ENCODE measurements at regions not wholly inside any gene's neighbourhood (a gene's known extent, or its start where the extent isn't known, plus 50 kb on each side); places are given as distances from the start of the nearest gene placed in this dataset.

DNA sequence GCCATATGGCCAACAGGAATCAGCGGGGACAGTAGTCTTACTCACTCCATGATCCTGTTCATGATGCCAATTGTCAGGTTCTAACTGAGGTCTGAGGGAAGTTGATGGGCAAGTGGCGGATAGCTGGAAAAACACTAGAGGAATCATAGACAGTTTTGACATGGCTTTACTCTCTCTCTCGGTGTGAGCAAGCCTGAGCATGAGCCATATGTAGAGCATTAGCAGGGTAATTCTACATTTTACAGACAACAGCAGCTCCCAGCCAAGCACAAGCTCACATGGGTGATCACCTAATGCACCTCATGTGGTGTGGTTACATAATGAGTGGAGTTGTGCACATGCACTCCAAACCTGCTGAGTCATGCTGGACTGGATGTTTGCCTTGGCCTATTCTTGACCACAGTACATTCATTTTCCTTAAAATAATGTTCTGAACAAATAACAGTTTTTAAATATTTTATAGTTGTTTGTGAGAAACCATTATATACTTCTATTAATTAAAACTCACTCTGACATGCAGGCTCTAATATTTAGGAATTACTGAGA lies 429.2 kb downstream of the GPAT3 start:
- no peak overlapping the region for H3K27ac ChIP-seq
- no peaks in the 10 kb centered on the region for H3K27me3 ChIP-seq
- H3K4me1 ChIP-seq: no peaks in the 10 kb centered on the region
- WGBS, 2 donors: 86 to 98% methylated on average over 3 of the region's 3 CpGs
- no peak overlapping the region for H3K4me3 ChIP-seq
- TF ChIP-seq CTCF (IDR thresholded peaks at IDR 0.05) (no peak), POLR2A (IDR thresholded peaks at IDR 0.05) (no peak)
- no peak for DNase-seq
- intact Hi-C loops (cut with DNase I; ENCODE audit: low total_unique reads): no loop called here
- no peaks in the 10 kb centered on the region for H3K36me3 ChIP-seq (ENCODE audit: low read depth, missing control alignments)
- H3K9me3 ChIP-seq: no peaks in the 10 kb centered on the region

DNA sequence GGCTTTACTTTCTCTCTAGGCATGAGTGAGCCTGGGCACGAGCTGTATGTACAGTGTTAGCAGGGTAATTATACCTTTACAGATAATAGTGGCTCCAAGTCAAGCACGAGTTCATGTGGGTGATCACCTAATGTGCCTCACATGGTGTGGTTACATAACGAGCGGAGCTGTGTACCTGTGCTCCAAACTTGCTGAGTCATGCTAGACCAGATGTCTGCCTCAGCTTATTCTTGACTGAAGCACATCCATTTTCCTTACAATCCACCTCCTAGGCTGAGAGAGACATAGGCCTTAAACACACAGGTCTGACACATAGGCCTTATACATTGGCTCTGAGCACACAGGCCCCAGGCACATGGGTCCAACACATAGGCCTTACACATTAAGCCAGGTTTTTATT lies 426.6 kb downstream of the GPAT3 start:
- no peak for DNase-seq
- TF ChIP-seq POLR2A (IDR thresholded peaks at IDR 0.05) (no peak), CTCF (IDR thresholded peaks at IDR 0.05) (no peak)
- H3K36me3 ChIP-seq (ENCODE audit: low read depth, missing control alignments): no peaks in the 10 kb centered on the region
- H3K27ac ChIP-seq: no peak overlapping the region
- H3K4me3 ChIP-seq: no peak overlapping the region
- no peaks in the 10 kb centered on the region for H3K27me3 ChIP-seq
- no peaks in the 10 kb centered on the region for H3K9me3 ChIP-seq
- intact Hi-C loops (cut with DNase I; ENCODE audit: low total_unique reads): no loop called here
- H3K4me1 ChIP-seq: no peaks in the 10 kb centered on the region
- 81 to 91% methylated on average over 4 of the region's 4 CpGs for WGBS, 2 donors

GRCh38 chr4:83961575-83961974 lies 425.7 kb downstream of the GPAT3 start:
- no peaks in the 10 kb centered on the region for H3K36me3 ChIP-seq (ENCODE audit: low read depth, missing control alignments)
- no peak overlapping the region for H3K27ac ChIP-seq
- TF ChIP-seq POLR2A (IDR thresholded peaks at IDR 0.05) (no peak), CTCF (IDR thresholded peaks at IDR 0.05) (no peak)
- H3K27me3 ChIP-seq: no peaks in the 10 kb centered on the region
- no peaks in the 10 kb centered on the region for H3K9me3 ChIP-seq
- intact Hi-C loops (cut with DNase I; ENCODE audit: low total_unique reads): no loop called here
- 44 to 54% methylated on average over 3 of the region's 3 CpGs for WGBS, 2 donors
- H3K4me3 ChIP-seq: no peak overlapping the region
- H3K4me1 ChIP-seq: no peaks in the 10 kb centered on the region
- no peak for DNase-seq

DNA sequence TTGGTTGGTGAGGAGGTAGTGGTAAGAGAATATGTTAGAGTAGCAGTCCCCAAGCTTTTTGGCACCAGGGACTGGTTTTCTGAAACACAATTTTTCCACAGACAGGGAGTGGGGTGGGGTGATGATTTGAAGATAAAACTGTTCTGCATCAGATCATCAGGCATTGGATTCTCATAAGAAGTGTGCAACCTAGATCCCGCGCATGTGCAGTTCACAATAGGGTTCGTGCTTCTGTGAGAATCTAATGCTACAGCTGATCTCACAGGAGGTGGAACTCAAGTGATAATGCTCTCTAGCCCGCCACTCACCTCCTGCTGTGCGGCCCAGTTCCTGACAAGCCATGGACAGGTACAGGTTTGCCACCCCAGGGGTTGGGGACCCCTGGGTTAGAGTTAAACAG lies 423.3 kb downstream of the GPAT3 start:
- no peaks in the 10 kb centered on the region for H3K9me3 ChIP-seq
- H3K27me3 ChIP-seq: no peaks in the 10 kb centered on the region
- no peaks in the 10 kb centered on the region for H3K4me1 ChIP-seq
- H3K36me3 ChIP-seq (ENCODE audit: low read depth, missing control alignments): no peaks in the 10 kb centered on the region
- whole genome bisulfite sequencing, 2 donors: 90 to 93% methylated on average over 5 of the region's 5 CpGs
- DNase-seq: no peak
- H3K4me3 ChIP-seq: no peak overlapping the region
- intact Hi-C loops (cut with DNase I; ENCODE audit: low total_unique reads): no loop called here
- no peak overlapping the region for H3K27ac ChIP-seq
- TF ChIP-seq CTCF (IDR thresholded peaks at IDR 0.05) (no peak), POLR2A (IDR thresholded peaks at IDR 0.05) (no peak)

GRCh38 chr4:83947830-83948193 lies 411.9 kb downstream of the GPAT3 start:
- Histone ChIP-seq H3K4me3 (no peak overlapping the region), H3K4me1 (no peaks in the 10 kb centered on the region), H3K9me3 (no peaks in the 10 kb centered on the region), H3K27ac (no peak overlapping the region), H3K27me3 (no peaks in the 10 kb centered on the region), H3K36me3 (ENCODE audit: low read depth, missing control alignments) (no peaks in the 10 kb centered on the region)
- TF ChIP-seq POLR2A (IDR thresholded peaks at IDR 0.05): no peak
- no peak for TF ChIP-seq CTCF (IDR thresholded peaks at IDR 0.05)
- WGBS, 2 donors: 64 to 65% methylated on average over 3 of the region's 3 CpGs
- no peak for DNase-seq
- intact Hi-C loops (cut with DNase I; ENCODE audit: low total_unique reads): no loop called here

Measured in testis (tissue), 2 donors.